ENCODE measurements at regions not wholly inside any gene's neighbourhood (a gene's known extent, or its start where the extent isn't known, plus 50 kb on each side); places are given as distances from the start of the nearest gene placed in this dataset.

- ATAC-seq (no peak), DNase-seq (no peak)
- Histone ChIP-seq H3K36me3 (no peaks in the 10 kb centered on the region), H3K9me3 (no peaks in the 10 kb centered on the region), H3K4me3 (no peak overlapping the region), H3K27ac (no peak overlapping the region), H3K4me1 (no peaks in the 10 kb centered on the region), H3K27me3 (no peaks in the 10 kb centered on the region)
- TF ChIP-seq POLR2A (IDR thresholded peaks at IDR 0.05): no peak
- TF ChIP-seq, protein P1, sequence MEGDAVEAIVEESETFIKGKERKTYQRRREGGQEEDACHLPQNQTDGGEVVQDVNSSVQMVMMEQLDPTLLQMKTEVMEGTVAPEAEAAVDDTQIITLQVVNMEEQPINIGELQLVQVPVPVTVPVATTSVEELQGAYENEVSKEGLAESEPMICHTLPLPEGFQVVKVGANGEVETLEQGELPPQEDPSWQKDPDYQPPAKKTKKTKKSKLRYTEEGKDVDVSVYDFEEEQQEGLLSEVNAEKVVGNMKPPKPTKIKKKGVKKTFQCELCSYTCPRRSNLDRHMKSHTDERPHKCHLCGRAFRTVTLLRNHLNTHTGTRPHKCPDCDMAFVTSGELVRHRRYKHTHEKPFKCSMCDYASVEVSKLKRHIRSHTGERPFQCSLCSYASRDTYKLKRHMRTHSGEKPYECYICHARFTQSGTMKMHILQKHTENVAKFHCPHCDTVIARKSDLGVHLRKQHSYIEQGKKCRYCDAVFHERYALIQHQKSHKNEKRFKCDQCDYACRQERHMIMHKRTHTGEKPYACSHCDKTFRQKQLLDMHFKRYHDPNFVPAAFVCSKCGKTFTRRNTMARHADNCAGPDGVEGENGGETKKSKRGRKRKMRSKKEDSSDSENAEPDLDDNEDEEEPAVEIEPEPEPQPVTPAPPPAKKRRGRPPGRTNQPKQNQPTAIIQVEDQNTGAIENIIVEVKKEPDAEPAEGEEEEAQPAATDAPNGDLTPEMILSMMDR (IDR thresholded peaks at IDR 0.05): no peak
- WGBS (ENCODE audit: insufficient coverage, low coverage, low lambda C conversion rate, missing lambda C conversion rate): 66% methylated on average over 2 of the region's 2 CpGs
- intact Hi-C loops (cut with DNase I): no loop called here
Observed at GRCh38 chr6:80679992-80680391, 573.5 kb downstream of the BCKDHB start.

GRCh38 chr6:80676386-80676785 lies 569.9 kb downstream of the BCKDHB start:
- intact Hi-C loops (cut with DNase I): no loop called here

DNA sequence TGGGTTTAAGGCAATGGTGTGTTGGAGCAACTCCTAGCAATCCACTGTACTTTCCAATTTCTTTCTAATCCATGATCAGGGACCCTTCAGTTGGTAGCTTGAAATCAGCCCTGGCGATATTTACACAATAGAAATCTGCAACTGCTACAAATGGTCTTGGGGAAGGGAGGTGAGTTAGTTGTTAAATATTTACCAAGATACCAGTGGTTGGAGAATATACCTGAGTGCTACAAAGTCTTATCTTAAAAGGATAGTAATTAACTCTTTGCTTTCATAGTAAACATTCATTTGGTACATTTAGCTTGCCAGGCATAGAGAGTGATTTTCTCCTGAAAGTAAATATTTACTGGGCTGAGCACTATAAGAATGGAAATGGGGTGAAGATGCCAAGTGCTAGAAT lies 568.2 kb downstream of the BCKDHB start:
- intact Hi-C loops (cut with DNase I): no loop called here
- 27% methylated on average over 1 of the region's 1 CpG for WGBS (ENCODE audit: insufficient coverage, low coverage, low lambda C conversion rate, missing lambda C conversion rate)
- H3K4me3 ChIP-seq: no peak overlapping the region
- H3K27ac ChIP-seq: no peak overlapping the region
- no peaks in the 10 kb centered on the region for H3K27me3 ChIP-seq
- no peaks in the 10 kb centered on the region for H3K36me3 ChIP-seq
- no peak for DNase-seq
- TF ChIP-seq, protein P1 (IDR thresholded peaks at IDR 0.05): no peak
- TF ChIP-seq POLR2A (IDR thresholded peaks at IDR 0.05): no peak
- H3K9me3 ChIP-seq: no peaks in the 10 kb centered on the region
- H3K4me1 ChIP-seq: no peaks in the 10 kb centered on the region
- no peak for ATAC-seq

More at GRCh38 chr6:80676386-80676785, 569.9 kb downstream of the BCKDHB start:
- ATAC-seq (no peak), DNase-seq (no peak)
- Histone ChIP-seq H3K36me3 (no peaks in the 10 kb centered on the region), H3K4me3 (no peak overlapping the region), H3K27me3 (no peaks in the 10 kb centered on the region), H3K9me3 (no peaks in the 10 kb centered on the region), H3K4me1 (no peaks in the 10 kb centered on the region), H3K27ac (no peak overlapping the region)
- WGBS (ENCODE audit: insufficient coverage, low coverage, low lambda C conversion rate, missing lambda C conversion rate): 89% methylated on average over 3 of the region's 3 CpGs
- TF ChIP-seq, protein P1 (IDR thresholded peaks at IDR 0.05): no peak

GRCh38 chr6:80673367-80673766 lies 566.9 kb downstream of the BCKDHB start:
- H3K36me3 ChIP-seq: no peaks in the 10 kb centered on the region
- intact Hi-C loops (cut with DNase I): no loop called here
- no peak for ATAC-seq
- no peaks in the 10 kb centered on the region for H3K27me3 ChIP-seq
- H3K4me1 ChIP-seq: no peaks in the 10 kb centered on the region
- H3K4me3 ChIP-seq: no peak overlapping the region
- no peak for DNase-seq
- H3K9me3 ChIP-seq: no peaks in the 10 kb centered on the region
- TF ChIP-seq, protein P1 (IDR thresholded peaks at IDR 0.05): no peak
- no peak for TF ChIP-seq POLR2A (IDR thresholded peaks at IDR 0.05)
- no peak overlapping the region for H3K27ac ChIP-seq

- intact Hi-C loops (cut with DNase I): no loop called here
- Histone ChIP-seq H3K4me1 (no peaks in the 10 kb centered on the region), H3K27me3 (no peaks in the 10 kb centered on the region), H3K27ac (no peak overlapping the region), H3K4me3 (no peak overlapping the region), H3K36me3 (no peaks in the 10 kb centered on the region), H3K9me3 (no peaks in the 10 kb centered on the region)
- ATAC-seq (no peak), DNase-seq (no peak)
- TF ChIP-seq POLR2A (IDR thresholded peaks at IDR 0.05): no peak
- TF ChIP-seq, protein P1 (IDR thresholded peaks at IDR 0.05): no peak
Observed at GRCh38 chr6:80667006-80667405, 560.5 kb downstream of the BCKDHB start.
